Neural cell (in vitro differentiated cells): ENCODE measurements at regions not wholly inside any gene's neighbourhood (a gene's known extent, or its start where the extent isn't known, plus 50 kb on each side); places are given as distances from the start of the nearest gene placed in this dataset.

Experiments used
- H2AFZ ChIP-seq: fragments of 200-600, 300-800 bp; sonication (generic), shearing (Covaris generic); 2 replicates; pipeline ENCODE4 v1.6.0; 2014; ENCODE audit warnings: low read depth, mild to moderate bottlenecking, antibody characterized with exemption, low read length, moderate library complexity
- H3F3A ChIP-seq: fragments of 200-600 bp; shearing (Covaris generic); 2 replicates; pipeline ENCODE4 v1.6.1; 2016; ENCODE audit warnings: mild to moderate bottlenecking, moderate library complexity, mixed read lengths, antibody characterized with exemption, low read length; ENCODE audit not compliant: insufficient read depth, poor library complexity, severe bottlenecking
- H3K27ac ChIP-seq: fragments of 200-600, 300-800 bp; sonication (generic), shearing (Covaris generic); 2 replicates; pipeline ENCODE4 v1.5.1; 2014; ENCODE audit warnings: mild to moderate bottlenecking, low read length, moderate library complexity
- H3K27me3 ChIP-seq: fragments of 300-800, 200-600 bp; sonication (generic), shearing (Covaris generic); 2 replicates; pipeline ENCODE4 v1.6.0; 2014; ENCODE audit warnings: mild to moderate bottlenecking, low read depth, low read length, moderate library complexity; ENCODE audit not compliant: insufficient read depth
- H3K36me3 ChIP-seq: fragments of 300-800, 200-600 bp; sonication (generic), shearing (Covaris generic); 2 replicates; pipeline ENCODE4 v1.5.1; 2014; ENCODE audit warnings: mild to moderate bottlenecking, antibody characterized with exemption, low read length, moderate library complexity; ENCODE audit not compliant: insufficient read depth
- H3K4me2 ChIP-seq: fragments of 300-800, 200-600 bp; sonication (generic), shearing (Covaris generic); 2 replicates; pipeline ENCODE4 v1.6.0; 2014; ENCODE audit warnings: mild to moderate bottlenecking, low read length
- H3K4me3 ChIP-seq: fragments of 300-800, 200-600 bp; sonication (generic), shearing (Covaris generic); 2 replicates; pipeline ENCODE4 v1.5.1; 2014; ENCODE audit warnings: mild to moderate bottlenecking, low read length, moderate library complexity
- H3K79me2 ChIP-seq: fragments of 200-600 bp; shearing (Covaris generic); replicated peaks from 2 replicates; pipeline ENCODE4 v1.6.0; 2014; ENCODE audit warnings: mild to moderate bottlenecking, low read length, moderate library complexity; ENCODE audit not compliant: insufficient read depth
- H3K9ac ChIP-seq: fragments of 300-800, 200-600 bp; sonication (generic), shearing (Covaris generic); 2 replicates; pipeline ENCODE4 v1.6.1; 2016; ENCODE audit warnings: mild to moderate bottlenecking, low read length, mixed read lengths
- H3K9me2 ChIP-seq: fragments of 200-600 bp; shearing (Covaris generic); 2 replicates; pipeline ENCODE4 v1.6.1; 2016; ENCODE audit warnings: mild to moderate bottlenecking, low read length, mixed read lengths; ENCODE audit not compliant: insufficient read depth
- H3K9me3 ChIP-seq: fragments of 200-600, 300-800 bp; sonication (generic), shearing (Covaris generic); 2 replicates; pipeline ENCODE4 v1.6.1; 2016; ENCODE audit warnings: mild to moderate bottlenecking, mixed run types, low read length, moderate library complexity, mixed read lengths
- H4K20me1 ChIP-seq: fragments of 200-600 bp; shearing (Covaris generic); 2 replicates; pipeline ENCODE4 v1.6.1; 2016; ENCODE audit warnings: mild to moderate bottlenecking, mixed run types; ENCODE audit not compliant: insufficient read depth
- CTCF ChIP-seq: fragments of 450-650 bp; IDR thresholded peaks from 2 replicates; pipeline ENCODE4 v1.5.1; 2014; ENCODE audit warnings: antibody characterized with exemption, mild to moderate bottlenecking, moderate library complexity; ENCODE audit not compliant: poor library complexity, severe bottlenecking
- EP300 ChIP-seq: fragments of 450-650 bp; conservative IDR thresholded peaks from 2 replicates; pipeline ENCODE4 v1.6.1; 2014; ENCODE audit warnings: antibody characterized with exemption, mild to moderate bottlenecking, moderate library complexity; ENCODE audit not compliant: poor library complexity, severe bottlenecking
- EZH2 ChIP-seq: fragments of 200-600, 300-800 bp; shearing (Covaris generic), sonication (generic); IDR thresholded peaks from 2 replicates; pipeline ENCODE4 v1.6.1; 2014; ENCODE audit warnings: antibody characterized with exemption, low read length, borderline replicate concordance, mild to moderate bottlenecking; ENCODE audit not compliant: insufficient read depth, poor library complexity, severe bottlenecking
- MXI1 ChIP-seq: fragments of 450-650 bp; conservative IDR thresholded peaks from 2 replicates; pipeline ENCODE4 v1.6.1; 2014; ENCODE audit warnings: antibody characterized with exemption, mild to moderate bottlenecking; ENCODE audit not compliant: poor library complexity, severe bottlenecking
- RAD21 ChIP-seq: fragments of 450-650 bp; conservative IDR thresholded peaks from 2 replicates; pipeline ENCODE4 v1.6.1; 2014; ENCODE audit warnings: antibody characterized with exemption, mild to moderate bottlenecking, moderate library complexity
- REST ChIP-seq: IDR thresholded peaks from 2 replicates; pipeline ENCODE4 v1.6.1; 2012; ENCODE audit warnings: borderline replicate concordance
- SMC3 ChIP-seq: fragments of 450-650 bp; conservative IDR thresholded peaks from 2 replicates; pipeline ENCODE4 v1.6.1; 2014; ENCODE audit warnings: antibody characterized with exemption, mild to moderate bottlenecking, moderate library complexity; ENCODE audit not compliant: poor library complexity
- TAF1 ChIP-seq: IDR thresholded peaks from 2 replicates; pipeline ENCODE4 v1.6.1; 2012; ENCODE audit warnings: low read depth

GRCh38 chrX:121579016-121579760 is 531.8 kb downstream of the GLUD2 start:
- TF ChIP-seq TAF1: no peak
- no peak for TF ChIP-seq RAD21
- TF ChIP-seq REST: no peak
- no peak for TF ChIP-seq CTCF
- no peak overlapping the region for H3K4me2 ChIP-seq
- no peaks in the 10 kb centered on the region for H3K79me2 ChIP-seq
- H3K36me3 ChIP-seq: no peaks in the 10 kb centered on the region
- no peaks in the 10 kb centered on the region for H3F3A ChIP-seq
- no peak overlapping the region for H3K4me3 ChIP-seq
- no peaks in the 10 kb centered on the region for H3K9me2 ChIP-seq
- no peak overlapping the region for H3K9ac ChIP-seq
- no peaks in the 10 kb centered on the region for H3K27me3 ChIP-seq
- H3K9me3 ChIP-seq: no peaks in the 10 kb centered on the region
- H3K27ac ChIP-seq: no peak overlapping the region
- no peaks in the 10 kb centered on the region for H4K20me1 ChIP-seq
- H2AFZ ChIP-seq: no peak overlapping the region

GRCh38 chrX:121581885-121582284 is 534.5 kb downstream of the GLUD2 start:
- Histone ChIP-seq H3K79me2 (no peaks in the 10 kb centered on the region), H3K36me3 (no peaks in the 10 kb centered on the region), H3F3A (no peaks in the 10 kb centered on the region), H3K4me3 (no peak overlapping the region), H4K20me1 (no peaks in the 10 kb centered on the region), H3K4me2 (no peak overlapping the region), H3K9ac (no peak overlapping the region), H3K9me3 (no peaks in the 10 kb centered on the region), H3K27me3 (no peaks in the 10 kb centered on the region), H3K9me2 (no peaks in the 10 kb centered on the region), H3K27ac (no peak overlapping the region), H2AFZ (no peak overlapping the region)
- no peak for TF ChIP-seq TAF1
- no peak for TF ChIP-seq RAD21
- no peak for TF ChIP-seq EP300
- TF ChIP-seq REST: no peak
- no peak for TF ChIP-seq MXI1
- TF ChIP-seq CTCF: no peak
- TF ChIP-seq EZH2: no peak
- no peak for TF ChIP-seq SMC3
